ENCODE measurements at regions not wholly inside any gene's neighbourhood (a gene's known extent, or its start where the extent isn't known, plus 50 kb on each side); places are given as distances from the start of the nearest gene placed in this dataset.

GRCh38 chr4:138919094-138919936 is 96.3 kb upstream of the NOCT start (continued):
- TF ChIP-seq MAZ (IDR thresholded peaks at IDR 0.05; ENCODE audit: borderline replicate concordance, low read depth, low read length), result no peak
- TF ChIP-seq NFE2L2 (IDR thresholded peaks at IDR 0.05; ENCODE audit: low read depth, low read length), result no peak

- no peaks in the 10 kb centered on the region for H3K36me3 ChIP-seq (ENCODE audit: control insufficient read depth, insufficient read depth, low read length)
- in situ Hi-C loops (cut with MboI; ENCODE audit: low sequenced_read_pairs) (no loop called here), intact Hi-C loops (cut with micrococcal nuclease) (loop anchor here (2.0 to 10.0 kb wide), 3 partner anchors 236 to 824 kb away; no protein-coding TSS in a partner anchor), dilution Hi-C loops (cut with HindIII; ENCODE audit: low sequenced_read_pairs, unreplicated experiment) (no loop called here)
- H3K23ac ChIP-seq (ENCODE audit: low read depth, low read length), result no peak overlapping the region
- ChIA-PET POLR2A (ENCODE audit: unreplicated experiment) (no interaction called here), CTCF (no interaction called here)
- no peaks in the 10 kb centered on the region for H3K9me1 ChIP-seq (ENCODE audit: insufficient read depth, low read length)
- H3K14ac ChIP-seq (replicated peaks; ENCODE audit: low read depth, low read length), result no peak overlapping the region
- H3K27me3 ChIP-seq (ENCODE audit: control insufficient read depth, insufficient read depth, low read length), result peaks cover 2% of the 10 kb centered on the region; the same call in 1 of the 2 replicates
- H3K56ac ChIP-seq (ENCODE audit: extremely low read depth, insufficient read depth, low read length), result no peak overlapping the region
- H3K4me1 ChIP-seq (ENCODE audit: control insufficient read depth, insufficient read depth, low read length), result no peaks in the 10 kb centered on the region
- no peak overlapping the region for H2AK9ac ChIP-seq (replicated peaks; ENCODE audit: low read depth, low read length, poor library complexity)
- no peak overlapping the region for H3K4ac ChIP-seq (ENCODE audit: low read depth, low read length)
- H4K5ac ChIP-seq (ENCODE audit: low read depth, low read length), result no peak overlapping the region
- no peak overlapping the region; a peak in 1 of 4 replicates for H4K8ac ChIP-seq (ENCODE audit: low read depth in 2 of 2, low read length in 2 of 2)
- H4K91ac ChIP-seq (ENCODE audit: insufficient read depth, low read depth, low read length), result no peak overlapping the region
- no peak for DNase-seq
- no peak overlapping the region for H2BK5ac ChIP-seq (ENCODE audit: low read depth, low read length, poor library complexity, severe bottlenecking)
- no peak overlapping the region for H3K18ac ChIP-seq (ENCODE audit: low read depth, low read length)
- no peak overlapping the region for H3K9ac ChIP-seq (ENCODE audit: low read depth, low read length)
- no TSS peak for BruUV-seq (replicated peaks)
- H2BK20ac ChIP-seq (ENCODE audit: low read depth, low read length), result no peak overlapping the region
- 60% methylated on average over 1 of the region's 15 CpGs; no CpG with 5 or more reads in 1 of the 2 experiments for WGBS, 2 experiments (ENCODE audit: extremely low coverage in 2 of 2, insufficient read length in 1 of 2)
- no peak for ATAC-seq (ENCODE audit: low read depth)
- H3K79me1 ChIP-seq (ENCODE audit: low read depth in 1 of 2, low read length in 2 of 2), result no peaks in the 10 kb centered on the region
- H2AK5ac ChIP-seq (ENCODE audit: low read depth, low read length), result no peak overlapping the region
- H3K9me3 ChIP-seq (ENCODE audit: control insufficient read depth, insufficient read depth, low read length), result no peaks in the 10 kb centered on the region
- H3K4me3 ChIP-seq (ENCODE audit: insufficient read depth, low read depth, low read length), result no peak overlapping the region
- TF ChIP-seq, protein P1, sequence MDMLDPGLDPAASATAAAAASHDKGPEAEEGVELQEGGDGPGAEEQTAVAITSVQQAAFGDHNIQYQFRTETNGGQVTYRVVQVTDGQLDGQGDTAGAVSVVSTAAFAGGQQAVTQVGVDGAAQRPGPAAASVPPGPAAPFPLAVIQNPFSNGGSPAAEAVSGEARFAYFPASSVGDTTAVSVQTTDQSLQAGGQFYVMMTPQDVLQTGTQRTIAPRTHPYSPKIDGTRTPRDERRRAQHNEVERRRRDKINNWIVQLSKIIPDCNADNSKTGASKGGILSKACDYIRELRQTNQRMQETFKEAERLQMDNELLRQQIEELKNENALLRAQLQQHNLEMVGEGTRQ (IDR thresholded peaks at IDR 0.05; ENCODE audit: low read depth, low read length), result no peak
- TF ChIP-seq RCOR1 (IDR thresholded peaks at IDR 0.05; ENCODE audit: insufficient replicate concordance, low read length) (no peak), POLR2A (IDR thresholded peaks at IDR 0.05; ENCODE audit: low read depth, low read length) (no peak), NFE2L2 (IDR thresholded peaks at IDR 0.05; ENCODE audit: low read depth, low read length) (no peak), MXI1 (IDR thresholded peaks at IDR 0.05; ENCODE audit: borderline replicate concordance, low read depth, low read length) (no peak), BHLHE40 (IDR thresholded peaks at IDR 0.05; ENCODE audit: low read depth, low read length) (no peak), CHD1 (IDR thresholded peaks at IDR 0.05; ENCODE audit: low read depth, low read length) (no peak), MAFK (IDR thresholded peaks at IDR 0.05; ENCODE audit: low read depth, low read length) (no peak)
- TF ChIP-seq, protein P2, sequence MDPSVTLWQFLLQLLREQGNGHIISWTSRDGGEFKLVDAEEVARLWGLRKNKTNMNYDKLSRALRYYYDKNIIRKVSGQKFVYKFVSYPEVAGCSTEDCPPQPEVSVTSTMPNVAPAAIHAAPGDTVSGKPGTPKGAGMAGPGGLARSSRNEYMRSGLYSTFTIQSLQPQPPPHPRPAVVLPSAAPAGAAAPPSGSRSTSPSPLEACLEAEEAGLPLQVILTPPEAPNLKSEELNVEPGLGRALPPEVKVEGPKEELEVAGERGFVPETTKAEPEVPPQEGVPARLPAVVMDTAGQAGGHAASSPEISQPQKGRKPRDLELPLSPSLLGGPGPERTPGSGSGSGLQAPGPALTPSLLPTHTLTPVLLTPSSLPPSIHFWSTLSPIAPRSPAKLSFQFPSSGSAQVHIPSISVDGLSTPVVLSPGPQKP (IDR thresholded peaks at IDR 0.05; ENCODE audit: borderline replicate concordance, low read depth, low read length), result no peak
- no peak overlapping the region for H2BK15ac ChIP-seq (ENCODE audit: low read depth, low read length)
- H3K27ac ChIP-seq (ENCODE audit: insufficient read depth, low read length), result no peak overlapping the region
- no peaks in the 10 kb centered on the region for H4K20me1 ChIP-seq (ENCODE audit: insufficient read depth, low read length)
- H2BK120ac ChIP-seq (ENCODE audit: low read depth, low read length), result no peak overlapping the region
- H3K4me2 ChIP-seq (ENCODE audit: low read depth, low read length), result no peak overlapping the region
- no peak overlapping the region for H2AFZ ChIP-seq (replicated peaks; ENCODE audit: low read length, poor library complexity)
Observed at GRCh38 chr4:138918169-138918869, 97.3 kb upstream of the NOCT start.
